Mucosa of descending colon (tissue), 3 donors: ENCODE measurements at regions not wholly inside any gene's neighbourhood (a gene's known extent, or its start where the extent isn't known, plus 50 kb on each side); places are given as distances from the start of the nearest gene placed in this dataset.

Source experiments
- ATAC-seq: fragments of 200-7000 bp; cut with Tn5 transposase; one replicate; pipeline ENCODE4 v1.9.1; 2020; ENCODE audit warnings: mild to moderate bottlenecking, moderate library complexity
- DNase-seq, 3 donors: peaks; one replicate each; pipeline ENCODE4 v3.0.0-alpha.2; 2020
- H3K36me3 ChIP-seq: fragments of 200-600 bp; one replicate; pipeline ENCODE4 v1.8.0; 2021; ENCODE audit warnings: low read depth, mild to moderate bottlenecking
- H3K4me1 ChIP-seq: fragments of 200-600 bp; one replicate; pipeline ENCODE4 v1.8.0; 2021; ENCODE audit warnings: low read depth, mild to moderate bottlenecking
- H3K4me3 ChIP-seq: fragments of 200-600 bp; one replicate; pipeline ENCODE4 v1.8.0; 2021; ENCODE audit warnings: mild to moderate bottlenecking
- H3K9me3 ChIP-seq: fragments of 200-600 bp; one replicate; pipeline ENCODE4 v1.8.0; 2021; ENCODE audit warnings: mild to moderate bottlenecking
- intact Hi-C, 2 donors: fragments of 100-400 bp; cut with DNase I in 1 of 2; cut with micrococcal nuclease in 1 of 2; formaldehyde crosslinking; loops; one replicate each; pipeline versions ENCODE4 v1.11.0 to v1.11.1; 2022; cut with DNase I, micrococcal nuclease
- TF ChIP-seq, protein P1 (sequence below): fragments of 200-600 bp; IDR thresholded peaks from one replicate; pipeline ENCODE4 v1.8.0; 2022; ENCODE audit warnings: antibody characterized with exemption, mild to moderate bottlenecking
- donor health status: DM: no; HTN: no; CAD: no; lungs with moderate emphysema.
- donor health status: DM: no; HTN: no; CAD: no.
- donor health status: DM: no; HTN: yes; CAD: no.

DNA sequence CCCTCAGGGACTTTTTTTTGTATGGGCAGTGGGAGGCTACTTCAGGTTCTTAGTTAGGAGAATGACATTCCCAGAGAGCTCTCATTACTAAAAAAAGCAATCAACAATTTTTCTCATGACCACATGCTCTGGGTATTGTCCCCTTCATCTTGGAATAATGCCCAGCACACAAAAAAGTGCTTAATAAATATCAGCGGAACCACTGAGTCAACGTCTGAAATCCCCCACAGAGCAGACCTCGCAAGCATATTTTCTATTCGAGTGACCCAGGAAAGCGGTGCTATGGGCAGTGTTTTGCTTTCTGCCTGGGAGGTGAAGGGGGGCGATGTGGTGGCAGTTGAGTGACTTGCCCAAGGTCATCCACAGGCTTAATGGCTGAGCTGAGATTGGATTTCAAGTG, 493.4 kb upstream of the ZMIZ1 start:
- H3K4me1 ChIP-seq = peaks cover 5% of the 10 kb centered on the region
- TF ChIP-seq, protein P1, sequence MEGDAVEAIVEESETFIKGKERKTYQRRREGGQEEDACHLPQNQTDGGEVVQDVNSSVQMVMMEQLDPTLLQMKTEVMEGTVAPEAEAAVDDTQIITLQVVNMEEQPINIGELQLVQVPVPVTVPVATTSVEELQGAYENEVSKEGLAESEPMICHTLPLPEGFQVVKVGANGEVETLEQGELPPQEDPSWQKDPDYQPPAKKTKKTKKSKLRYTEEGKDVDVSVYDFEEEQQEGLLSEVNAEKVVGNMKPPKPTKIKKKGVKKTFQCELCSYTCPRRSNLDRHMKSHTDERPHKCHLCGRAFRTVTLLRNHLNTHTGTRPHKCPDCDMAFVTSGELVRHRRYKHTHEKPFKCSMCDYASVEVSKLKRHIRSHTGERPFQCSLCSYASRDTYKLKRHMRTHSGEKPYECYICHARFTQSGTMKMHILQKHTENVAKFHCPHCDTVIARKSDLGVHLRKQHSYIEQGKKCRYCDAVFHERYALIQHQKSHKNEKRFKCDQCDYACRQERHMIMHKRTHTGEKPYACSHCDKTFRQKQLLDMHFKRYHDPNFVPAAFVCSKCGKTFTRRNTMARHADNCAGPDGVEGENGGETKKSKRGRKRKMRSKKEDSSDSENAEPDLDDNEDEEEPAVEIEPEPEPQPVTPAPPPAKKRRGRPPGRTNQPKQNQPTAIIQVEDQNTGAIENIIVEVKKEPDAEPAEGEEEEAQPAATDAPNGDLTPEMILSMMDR = no peak
- H3K36me3 ChIP-seq = no peaks in the 10 kb centered on the region
- DNase-seq (no peak), ATAC-seq (no peak)
- H3K4me3 ChIP-seq = no peak overlapping the region
- no peaks in the 10 kb centered on the region for H3K9me3 ChIP-seq
- intact Hi-C loops = no loop called here

DNA sequence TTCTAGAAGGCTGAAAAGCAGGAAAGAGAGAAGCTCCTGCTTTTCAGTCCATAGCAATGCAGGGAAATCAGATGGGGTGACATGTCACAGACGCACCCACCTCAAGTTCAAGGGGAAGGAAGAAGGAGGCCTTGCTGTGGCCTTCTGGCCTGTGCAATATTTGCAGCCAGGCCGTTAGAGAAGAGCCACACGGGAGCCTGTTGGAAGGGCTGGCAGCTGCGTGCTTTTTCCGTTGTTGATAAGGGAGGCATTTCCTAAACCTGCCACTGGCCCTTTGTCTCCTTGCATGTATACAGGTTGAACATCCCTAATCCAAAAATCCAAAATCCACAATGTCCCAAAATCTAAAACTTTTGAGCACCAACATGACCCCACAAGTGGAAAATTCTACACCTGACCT, 492.5 kb upstream of the ZMIZ1 start:
- no peaks in the 10 kb centered on the region for H3K36me3 ChIP-seq
- DNase-seq (no peak), ATAC-seq (no peak)
- intact Hi-C loops = no loop called here
- TF ChIP-seq, protein P1 = no peak
- H3K9me3 ChIP-seq = no peaks in the 10 kb centered on the region
- H3K4me1 ChIP-seq = peaks cover 5% of the 10 kb centered on the region
- H3K4me3 ChIP-seq = no peak overlapping the region

DNA sequence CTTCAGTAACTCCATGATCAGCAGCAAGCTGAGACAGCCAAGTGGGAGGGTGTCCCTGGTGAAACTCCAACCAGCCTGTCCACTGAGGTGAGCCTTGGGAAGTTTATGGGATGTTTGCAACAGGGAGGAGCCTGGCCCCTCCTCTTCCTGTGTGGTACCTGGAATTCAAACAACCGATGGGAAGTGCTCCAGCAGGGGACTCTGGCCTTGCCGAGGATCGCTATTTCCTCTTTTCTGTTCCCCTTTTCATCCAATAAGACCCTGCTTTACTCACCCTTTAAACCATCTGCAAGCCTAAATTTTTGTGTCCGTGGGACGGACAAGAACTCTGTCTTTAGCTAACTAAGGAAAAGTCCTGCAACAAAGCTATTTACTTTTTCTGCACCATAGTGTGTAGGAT, 491.1 kb upstream of the ZMIZ1 start:
- peaks cover 5% of the 10 kb centered on the region for H3K4me1 ChIP-seq
- no peak overlapping the region for H3K4me3 ChIP-seq
- TF ChIP-seq, protein P1 = no peak
- intact Hi-C loops = no loop called here
- H3K36me3 ChIP-seq = no peaks in the 10 kb centered on the region
- DNase-seq (peak in 2 of 3 donors; percentile 47 to 58), ATAC-seq (peak; percentile 80)
- no peaks in the 10 kb centered on the region for H3K9me3 ChIP-seq

DNA sequence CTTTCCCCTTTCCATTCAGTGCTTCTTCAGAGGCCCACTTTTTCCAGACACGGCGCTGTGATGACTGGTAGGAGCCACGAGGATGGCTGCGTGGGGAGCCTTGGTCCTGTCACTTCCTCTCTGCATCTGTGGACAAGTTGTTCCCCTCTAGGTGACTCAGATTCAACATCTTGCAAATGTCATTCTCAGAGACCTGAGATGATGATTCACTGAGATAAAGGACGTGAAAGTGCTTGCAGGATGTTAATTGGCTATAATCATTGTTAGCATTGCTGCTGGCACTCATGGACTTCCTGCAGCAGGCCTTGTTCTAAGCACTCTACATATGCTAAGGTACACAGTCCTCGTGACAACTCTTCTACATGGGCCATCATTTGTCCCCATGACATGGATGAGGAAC, 489.8 kb upstream of the ZMIZ1 start:
- DNase-seq (no peak), ATAC-seq (peak; percentile 89)
- H3K4me1 ChIP-seq = peaks cover 5% of the 10 kb centered on the region
- TF ChIP-seq, protein P1 = no peak
- intact Hi-C loops = no loop called here
- no peaks in the 10 kb centered on the region for H3K9me3 ChIP-seq
- H3K36me3 ChIP-seq = no peaks in the 10 kb centered on the region
- H3K4me3 ChIP-seq = no peak overlapping the region

DNA sequence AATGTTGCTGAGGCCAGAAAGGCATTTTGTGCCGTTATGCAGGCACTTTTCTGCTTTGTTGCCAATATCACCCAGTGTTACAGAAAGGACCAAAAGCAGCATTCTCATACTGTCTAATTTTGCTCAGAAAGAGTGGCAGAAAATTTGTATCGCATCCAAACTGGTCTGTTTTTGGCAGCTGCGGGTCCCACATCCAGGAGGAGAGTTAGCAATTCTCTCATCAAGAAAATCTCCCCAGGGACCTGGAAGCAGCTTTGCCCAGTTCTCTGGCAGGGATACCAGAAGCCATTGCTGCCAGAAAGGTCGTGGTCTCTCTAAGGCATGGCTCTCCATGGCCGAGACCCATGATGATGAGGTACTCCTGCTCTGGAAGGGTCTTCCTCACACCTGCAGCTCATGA, 489.2 kb upstream of the ZMIZ1 start:
- Histone ChIP-seq H3K9me3 (no peaks in the 10 kb centered on the region), H3K4me1 (peaks cover 9% of the 10 kb centered on the region), H3K4me3 (no peak overlapping the region), H3K36me3 (no peaks in the 10 kb centered on the region)
- DNase-seq (no peak), ATAC-seq (no peak)
- TF ChIP-seq, protein P1 = no peak
- intact Hi-C loops = no loop called here

DNA sequence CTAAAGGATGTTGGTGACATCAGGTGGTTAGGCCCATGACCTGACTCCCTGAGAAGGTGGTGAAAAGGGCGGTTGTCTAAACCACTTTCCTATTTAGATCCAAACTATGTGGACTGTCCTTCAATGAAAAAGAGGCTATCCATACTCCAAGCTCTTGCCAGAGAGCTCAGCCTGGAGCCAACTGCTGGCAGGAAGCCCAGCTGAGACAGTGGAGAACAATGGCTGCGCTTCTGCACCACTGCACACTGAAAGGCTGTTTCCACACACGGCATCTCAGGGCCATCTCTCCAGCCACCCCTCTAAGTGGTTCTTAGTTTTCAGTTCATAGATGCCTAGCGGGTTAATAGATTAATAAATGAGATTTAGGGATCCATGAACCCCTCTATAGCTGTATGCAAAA, 488.8 kb upstream of the ZMIZ1 start:
- Histone ChIP-seq H3K4me1 (peaks cover 9% of the 10 kb centered on the region), H3K4me3 (no peak overlapping the region), H3K36me3 (no peaks in the 10 kb centered on the region), H3K9me3 (no peaks in the 10 kb centered on the region)
- intact Hi-C loops = no loop called here
- peak in 1 of 3 donors; percentile 55 for DNase-seq
- ATAC-seq = no peak
- TF ChIP-seq, protein P1 = no peak
